GM19324 (cell line): ENCODE measurements at regions not wholly inside any gene's neighbourhood (a gene's known extent, or its start where the extent isn't known, plus 50 kb on each side); places are given as distances from the start of the nearest gene placed in this dataset.
"Not testable (repeated sequence)": the region's sequence is repeated elsewhere in the genome, so short reads cannot be mapped to it uniquely, and the experiment has no call there.

Experiments
- ATAC-seq: cut with Tn5 transposase; IDR thresholded peaks from one replicate; pipeline ENCODE4 v1.9.1; 2021; ENCODE audit warnings: mild to moderate bottlenecking, moderate library complexity; ENCODE audit not compliant: unreplicated experiment, low FRiP score

DNA sequence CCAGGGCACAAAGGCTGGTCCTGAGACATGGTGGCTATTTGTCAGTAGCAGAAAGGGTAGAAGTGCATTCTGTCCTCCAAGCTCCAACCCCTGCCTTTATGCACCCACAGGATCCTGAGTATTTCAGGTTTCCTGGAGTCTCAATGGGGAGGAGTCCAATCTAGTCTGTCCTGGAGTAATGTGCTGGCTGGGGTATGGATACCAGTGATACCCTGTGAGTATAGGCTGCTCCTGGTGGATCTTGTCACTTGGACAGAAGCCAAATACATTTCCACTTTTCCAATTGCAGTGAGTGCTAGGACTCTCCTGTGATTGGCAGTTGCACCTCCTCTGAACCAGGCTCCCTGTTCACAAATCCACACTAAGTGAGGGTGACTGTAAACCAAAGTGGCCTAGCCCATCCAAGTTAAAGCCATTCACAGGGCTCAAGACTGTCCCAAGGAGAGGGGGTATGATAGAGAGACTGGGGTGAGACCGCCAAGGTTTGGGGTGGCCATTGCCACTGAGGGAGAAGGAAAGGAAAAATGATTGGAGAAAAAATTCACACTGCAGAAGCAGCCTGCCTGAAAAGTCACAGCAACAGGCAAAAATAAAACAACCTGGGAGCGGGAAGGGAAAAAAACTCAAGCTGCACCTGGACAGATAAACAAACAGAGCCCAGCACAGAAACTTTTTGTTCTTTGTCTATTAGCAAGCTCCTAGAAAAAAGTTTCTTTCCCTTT lies 163.4 kb upstream of the ETV3 start:
- no peak for ATAC-seq

- not testable (repeated sequence) for ATAC-seq
Measured at GRCh38 chr1:157294387-157295145, 156.4 kb upstream of the ETV3 start.

DNA sequence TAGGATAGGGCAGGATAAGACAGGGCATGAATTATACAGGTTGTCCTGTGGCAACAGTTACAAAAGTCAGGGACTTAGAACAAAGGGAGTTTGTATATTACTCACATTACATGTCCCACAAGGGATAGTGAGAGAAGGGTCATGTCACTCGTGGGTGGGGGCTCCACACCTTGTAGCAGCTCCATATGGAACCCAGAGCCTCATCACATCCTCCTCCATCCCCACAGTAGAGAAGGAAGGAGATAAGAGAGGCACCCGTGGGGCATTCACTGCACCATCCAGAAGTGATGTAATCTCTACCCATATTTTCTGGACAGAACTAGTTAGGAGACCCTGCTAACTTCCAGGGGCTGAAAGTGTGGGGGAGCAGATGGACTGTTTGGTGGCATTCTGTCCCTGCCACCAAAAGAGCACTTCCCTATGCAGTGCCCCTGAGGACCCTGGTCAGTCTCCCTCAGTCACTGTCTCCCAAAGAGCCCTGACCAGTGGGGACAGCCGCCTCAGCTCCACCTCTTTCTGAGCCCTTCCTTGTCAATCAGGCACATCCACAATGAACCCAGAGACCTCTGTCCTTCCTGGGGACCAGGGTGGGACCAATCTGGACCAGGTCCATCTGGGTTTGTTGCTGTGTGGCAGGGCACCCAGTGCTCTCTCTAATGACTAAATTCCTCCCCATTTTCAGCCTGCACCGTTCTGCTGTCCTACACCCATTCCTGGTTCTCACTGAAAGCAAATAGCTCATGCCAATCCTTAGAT lies 154.8 kb upstream of the ETV3 start:
- no peak for ATAC-seq

DNA sequence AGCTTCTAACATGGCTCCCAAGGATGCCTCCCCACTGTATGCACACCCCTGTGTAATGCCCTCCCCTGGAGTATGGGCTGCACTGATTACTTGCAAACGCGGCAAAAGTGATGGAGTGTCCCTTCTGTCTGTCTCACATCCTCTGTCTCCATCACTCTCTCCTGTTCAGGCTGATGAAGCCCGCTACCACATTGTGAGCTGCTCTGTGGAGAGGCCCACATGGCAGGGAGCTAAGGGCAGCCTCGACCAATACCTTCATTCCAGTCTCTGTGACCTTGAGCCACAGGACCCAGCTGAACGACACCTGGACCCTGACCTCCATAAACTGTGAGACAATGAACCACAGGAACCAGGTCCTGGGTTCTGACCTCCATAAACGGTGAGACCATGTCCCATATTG lies 154.1 kb upstream of the ETV3 start:
- ATAC-seq: no peak

DNA sequence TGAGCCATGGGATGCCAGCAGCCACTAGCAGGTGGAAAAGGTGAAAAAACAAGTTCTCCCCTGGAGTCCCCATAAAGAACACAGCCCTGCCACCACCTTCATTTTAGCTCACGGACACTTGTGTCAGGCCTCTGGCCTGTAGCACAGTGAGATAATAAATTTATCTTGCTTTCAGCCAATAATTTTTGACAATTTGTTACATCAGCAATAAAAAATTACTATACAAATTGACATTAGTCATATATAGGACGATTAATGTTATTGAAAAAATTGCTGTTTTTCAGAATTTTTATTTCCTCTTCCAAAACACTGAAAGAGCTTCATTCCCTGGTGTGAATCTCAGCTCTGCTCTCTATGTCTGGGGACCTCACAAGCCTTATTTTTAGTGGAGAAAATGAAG lies 152.9 kb upstream of the ETV3 start:
- ATAC-seq: no peak

DNA sequence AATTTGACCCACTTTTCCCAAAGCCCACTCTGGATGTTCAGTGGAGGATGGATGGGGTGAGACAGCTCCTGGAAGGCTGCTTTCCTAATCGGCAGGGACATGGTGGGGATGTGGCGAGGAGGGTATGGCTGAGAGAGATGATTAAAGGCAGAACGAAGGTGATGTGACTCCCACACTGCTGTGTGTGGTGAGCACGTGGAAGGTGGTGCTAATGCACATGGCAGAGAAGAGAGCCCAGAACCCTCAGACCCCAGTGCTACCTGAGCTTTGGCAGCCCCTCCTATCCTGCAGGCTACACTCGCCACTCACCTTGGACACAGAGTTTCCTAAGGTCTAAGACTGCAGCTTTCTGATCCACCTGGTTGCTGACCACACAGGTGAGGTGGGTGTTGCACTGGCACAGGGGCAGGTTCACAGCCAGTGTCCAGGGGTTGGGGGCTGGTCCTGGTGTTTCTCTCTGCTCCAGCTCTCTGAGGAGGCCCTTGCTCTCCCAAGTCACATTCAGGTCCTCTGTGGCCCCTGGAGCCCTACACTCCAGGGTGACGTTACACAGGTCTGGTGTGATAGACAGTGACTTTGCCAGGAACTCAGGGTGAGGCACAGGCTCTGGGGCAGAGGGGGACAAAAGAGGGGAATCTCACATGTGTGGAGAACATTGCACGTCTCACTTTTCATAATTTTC lies 151.4 kb upstream of the ETV3 start:
- no peak for ATAC-seq

GRCh38 chr1:157288996-157289395 lies 150.8 kb upstream of the ETV3 start:
- no peak for ATAC-seq

DNA sequence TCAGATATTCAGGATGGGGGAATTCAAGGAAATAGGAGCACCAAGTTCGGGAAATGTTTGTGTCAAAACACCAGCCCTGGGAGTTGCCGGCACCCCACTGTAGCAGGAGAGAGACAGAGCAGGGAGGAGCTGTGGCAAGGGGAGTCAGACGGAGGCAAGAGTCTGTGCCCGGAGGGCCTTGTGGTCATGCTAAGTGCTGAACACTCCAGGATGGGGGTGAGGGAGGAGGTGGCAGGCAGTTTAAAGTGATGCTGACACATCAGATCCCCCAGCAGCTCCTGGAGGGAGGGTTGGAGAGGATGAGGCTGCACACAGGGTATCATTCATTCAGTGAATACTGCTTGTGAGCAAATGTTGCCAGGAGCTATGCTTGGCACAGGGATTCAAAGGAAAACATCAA lies 150.3 kb upstream of the ETV3 start:
- ATAC-seq: no peak

- ATAC-seq: no peak
Measured at GRCh38 chr1:157288006-157288405, 149.8 kb upstream of the ETV3 start.

- ATAC-seq: no peak
Measured at GRCh38 chr1:157287462-157287861, 149.3 kb upstream of the ETV3 start.

DNA sequence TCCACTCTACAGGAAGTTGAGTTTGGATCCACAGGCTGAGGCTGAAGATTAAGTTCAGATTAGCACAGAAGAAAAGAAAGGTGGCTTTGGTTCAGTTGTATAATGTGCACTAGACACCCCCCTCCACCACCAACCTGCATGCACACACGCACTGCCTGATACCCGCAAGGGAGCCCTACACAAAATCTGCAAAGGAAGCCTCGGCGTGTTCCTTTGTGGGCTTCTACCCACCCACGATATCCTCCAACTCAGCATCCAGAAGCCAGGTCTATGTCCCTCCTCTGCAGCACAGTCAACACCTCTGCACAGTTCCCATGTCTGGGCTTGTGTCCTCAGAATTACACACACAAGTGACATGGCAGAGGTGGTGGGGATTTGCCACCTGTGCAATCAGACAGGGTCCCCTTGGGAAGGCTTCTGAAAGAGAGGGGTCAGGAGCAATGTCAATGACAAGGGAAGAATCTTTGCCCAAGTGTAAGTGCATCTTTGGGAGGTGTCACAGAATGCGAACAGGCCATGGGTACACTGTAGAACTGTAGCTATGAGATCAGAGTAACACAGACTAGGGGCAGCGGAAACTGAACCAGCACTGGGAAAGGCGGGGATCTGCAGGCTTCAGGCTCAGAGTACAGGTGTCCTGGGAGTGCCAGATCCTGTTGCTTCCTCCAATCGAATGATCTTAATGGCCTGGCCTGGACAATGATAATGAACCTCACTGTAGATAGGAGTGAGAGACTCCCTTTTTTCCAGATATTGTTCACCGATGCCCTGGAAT lies 148.6 kb upstream of the ETV3 start:
- ATAC-seq: no peak

GRCh38 chr1:157286096-157286495 lies 147.9 kb upstream of the ETV3 start:
- no peak for ATAC-seq

GRCh38 chr1:157284451-157284850 lies 146.3 kb upstream of the ETV3 start:
- no peak for ATAC-seq

GRCh38 chr1:157279802-157280140 lies 141.6 kb upstream of the ETV3 start:
- ATAC-seq: no peak

DNA sequence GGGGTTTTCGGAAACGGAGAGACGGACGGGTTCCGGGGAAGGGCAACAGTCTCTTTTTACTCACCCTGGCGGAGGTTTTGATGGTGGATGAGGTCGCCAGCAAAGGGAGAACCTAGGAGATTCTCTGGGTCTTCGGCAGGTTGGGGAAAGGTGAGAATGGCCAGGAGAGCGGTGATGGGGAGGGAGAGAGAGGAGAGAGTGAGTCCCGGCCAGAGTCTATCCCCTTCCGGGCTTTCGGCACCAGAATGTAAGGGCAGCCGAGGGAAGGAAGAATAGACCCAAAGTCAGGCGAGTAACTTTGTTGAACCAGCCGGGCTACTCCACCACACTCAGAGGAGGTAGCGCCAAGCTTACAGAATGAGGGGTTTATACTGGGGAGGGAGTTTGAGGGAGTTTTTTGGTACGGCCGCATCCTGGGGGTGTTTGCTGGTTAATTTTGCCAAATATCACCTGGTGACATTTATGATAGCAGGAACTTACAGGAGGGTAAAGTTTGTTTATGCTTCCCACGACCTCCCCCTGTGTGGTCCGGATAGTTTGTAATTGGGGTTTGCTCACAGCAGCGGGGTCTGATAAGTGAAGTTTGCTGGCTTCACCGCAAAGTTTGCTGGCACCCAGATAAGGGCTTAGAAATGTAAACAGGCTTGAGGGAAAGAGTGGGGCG lies 141.1 kb upstream of the ETV3 start:
- ATAC-seq: no peak

GRCh38 chr1:157278383-157279137 lies 140.4 kb upstream of the ETV3 start:
- no peak for ATAC-seq

DNA sequence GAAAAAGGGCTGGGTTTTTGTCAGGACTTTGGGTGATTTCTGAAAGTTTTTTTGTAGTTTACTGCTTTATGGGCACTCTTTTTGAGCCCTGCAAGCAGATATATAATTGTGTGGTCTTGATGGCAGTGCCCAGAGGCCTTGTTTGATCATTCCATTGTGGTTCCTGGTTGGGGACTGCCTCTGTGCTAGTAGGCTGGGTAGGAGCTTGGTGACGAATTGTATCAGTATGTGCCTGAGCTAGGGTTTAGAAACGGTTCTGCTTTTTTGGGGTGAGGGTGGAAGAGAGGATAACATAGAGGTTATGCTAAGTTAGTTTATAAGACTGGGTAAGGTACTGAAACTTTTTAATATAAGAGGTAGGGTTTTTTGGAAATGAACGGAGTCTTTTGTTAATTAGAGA lies 139.7 kb upstream of the ETV3 start:
- ATAC-seq: no peak

- no peak for ATAC-seq
Measured at GRCh38 chr1:157277281-157277680, 139.1 kb upstream of the ETV3 start.
